GM12878 (cell line): ENCODE measurements at regions not wholly inside any gene's neighbourhood (a gene's known extent, or its start where the extent isn't known, plus 50 kb on each side); places are given as distances from the start of the nearest gene placed in this dataset.

Experiments
- ATAC-seq: fragments of 200-7000 bp; cut with Tn5 transposase; 3 replicates; pipeline ENCODE4 v1.9.1; 2020; ENCODE audit warnings: mild to moderate bottlenecking, moderate library complexity
- BruUV-seq: library from RNA; stranded (reverse); fragments of 400-500 nt; replicated peaks from 2 replicates; lab custom pipeline; 2021; lab: Mats Ljungman, UMichigan
- CTCF ChIA-PET: fragments of 300-600 bp; sonication (Branson Sonifier 250); formaldehyde crosslinking; extraction: SDS; loops from one replicate; lab custom pipeline; 2021; ENCODE audit warnings: inconsistent platforms; lab: Yijun Ruan, JAX
- POLR2A ChIA-PET: fragments of 350-600 bp; formaldehyde crosslinking; extraction: SDS; loops from one replicate; lab custom pipeline; 2021; ENCODE audit warnings: inconsistent platforms; lab: Charles Lee
- RAD21 ChIA-PET: fragments of 300-600 bp; sonication (Branson Sonifier 250); formaldehyde crosslinking; loops from one replicate; lab custom pipeline; 2023; ENCODE audit warnings: antibody characterized with exemption; ENCODE audit not compliant: unreplicated experiment; lab: Charles Lee
- SMC1A ChIA-PET: fragments of 300-600 bp; sonication (Branson Sonifier 250); formaldehyde crosslinking; loops from one replicate; lab custom pipeline; 2023; ENCODE audit not compliant: unreplicated experiment, uncharacterized antibody; lab: Charles Lee
- DNase-seq: peaks from one replicate; pipeline ENCODE4 v3.0.0-alpha.2; 2011; ENCODE audit warnings: low read depth, low spot score
- FAIRE-seq: peaks from 3 replicates; lab custom pipeline; 2011; peaks lifted over from hg19 to GRCh38; lab: Jason Lieb, UNC
- H2AFZ ChIP-seq: 2 replicates; pipeline ENCODE4 v1.6.0; 2011; ENCODE audit warnings: low read depth, low read length, control low read depth; ENCODE audit not compliant: control insufficient read depth
- H3K27ac ChIP-seq: 2 replicates; pipeline ENCODE4 v1.5.1; 2011; ENCODE audit warnings: control low read depth; ENCODE audit not compliant: control insufficient read depth, insufficient read depth
- H3K27me3 ChIP-seq, 2 experiments: replicated peaks in 1 of 2; 2 replicates each; pipeline versions ENCODE4 v1.6.0 to v1.6.1; 2011; ENCODE audit warnings: low read length in 1 of 2; ENCODE audit not compliant: control insufficient read depth in 2 of 2, insufficient read depth in 2 of 2
- H3K36me3 ChIP-seq, 2 experiments: 2 replicates each; pipeline ENCODE4 v1.5.1; 2011; ENCODE audit warnings: low read length in 1 of 2; ENCODE audit not compliant: control insufficient read depth in 2 of 2, insufficient read depth in 2 of 2
- H3K4me1 ChIP-seq: 2 replicates; pipeline ENCODE4 v1.6.1; 2011; ENCODE audit warnings: mild to moderate bottlenecking, low read length, moderate library complexity, mixed read lengths; ENCODE audit not compliant: control insufficient read depth, insufficient read depth
- H3K4me2 ChIP-seq: 2 replicates; pipeline ENCODE4 v1.6.0; 2011; ENCODE audit warnings: control low read depth; ENCODE audit not compliant: control insufficient read depth, insufficient read depth
- H3K4me3 ChIP-seq: fragments of 200-600 bp; sonication (generic); 2 replicates; pipeline ENCODE4 v1.5.1; 2016
- H3K79me2 ChIP-seq: 2 replicates; pipeline ENCODE4 v1.6.0; 2011; ENCODE audit warnings: low read length; ENCODE audit not compliant: control insufficient read depth, insufficient read depth
- H3K9ac ChIP-seq: 2 replicates; pipeline ENCODE4 v1.8.0; 2011; ENCODE audit warnings: low read length, control low read depth, mixed read lengths; ENCODE audit not compliant: control insufficient read depth, insufficient read depth
- H3K9me3 ChIP-seq: replicated peaks from 3 replicates; pipeline ENCODE4 v1.5.1; 2011; ENCODE audit warnings: mild to moderate bottlenecking, low read length; ENCODE audit not compliant: control insufficient read depth, insufficient read depth
- H4K20me1 ChIP-seq: 2 replicates; pipeline ENCODE4 v1.6.0; 2011; ENCODE audit not compliant: control insufficient read depth, insufficient read depth
- ATF7 ChIP-seq: fragments of 450-650 bp; IDR thresholded peaks from 2 replicates; pipeline ENCODE4 v1.6.1; 2016; ENCODE audit warnings: low read depth, mild to moderate bottlenecking
- BACH1 ChIP-seq: fragments of 450-650 bp; IDR thresholded peaks from 2 replicates; pipeline ENCODE4 v1.6.1; 2017; ENCODE audit warnings: mild to moderate bottlenecking, borderline replicate concordance
- CHD1 ChIP-seq: IDR thresholded peaks from 2 replicates; pipeline ENCODE4 v1.6.1; 2012; ENCODE audit warnings: low read depth, low read length, improper control_type of control experiment
- ESRRA ChIP-seq: IDR thresholded peaks from 2 replicates; pipeline ENCODE4 v1.6.1; 2012; ENCODE audit warnings: mild to moderate bottlenecking, low read length, improper control_type of control experiment
- FOS ChIP-seq: IDR thresholded peaks from 3 replicates; pipeline ENCODE4 v1.6.1; 2011; ENCODE audit warnings: borderline replicate concordance; ENCODE audit not compliant: insufficient read length; ENCODE audit errors: extremely low read depth
- NFXL1 ChIP-seq: fragments of 450-650 bp; IDR thresholded peaks from 2 replicates; pipeline ENCODE4 v1.6.1; 2017; ENCODE audit warnings: antibody characterized with exemption, mild to moderate bottlenecking, borderline replicate concordance
- RAD21 ChIP-seq: IDR thresholded peaks from 2 replicates; pipeline ENCODE4 v1.6.1; 2011; ENCODE audit warnings: mild to moderate bottlenecking, low read depth, low read length, moderate library complexity; ENCODE audit not compliant: insufficient read depth
- RFX5 ChIP-seq: IDR thresholded peaks from 2 replicates; pipeline ENCODE4 v1.6.1; 2011; ENCODE audit warnings: low read depth, low read length, improper control_type of control experiment
- SUPT20H ChIP-seq: IDR thresholded peaks from 2 replicates; pipeline ENCODE4 v1.6.1; 2011; ENCODE audit warnings: low read depth, mild to moderate bottlenecking, low read length, moderate library complexity, borderline replicate concordance; ENCODE audit not compliant: control insufficient read depth
- TCF3 ChIP-seq: IDR thresholded peaks from 2 replicates; pipeline ENCODE4 v1.6.1; 2012; ENCODE audit warnings: low read depth, mild to moderate bottlenecking, low read length, borderline replicate concordance; ENCODE audit not compliant: insufficient read depth
- ZBTB40 ChIP-seq: fragments of 450-650 bp; IDR thresholded peaks from 2 replicates; pipeline ENCODE4 v1.6.1; 2016; ENCODE audit warnings: mild to moderate bottlenecking, moderate library complexity, borderline replicate concordance
- ZZZ3 ChIP-seq: IDR thresholded peaks from 2 replicates; pipeline ENCODE4 v1.6.1; 2011; ENCODE audit warnings: low read depth; ENCODE audit not compliant: control insufficient read depth, insufficient read length
- WGBS: methylation state at CpG from one replicate; pipeline ENCODE4 v1.1.6; 2016; ENCODE audit warnings: low lambda C conversion rate; ENCODE audit not compliant: insufficient replicate concordance, insufficient coverage; ENCODE audit errors: missing lambda C conversion rate; 5-methylcytosine and 5-hydroxymethylcytosine counted together
- in situ Hi-C: fragments of 300-500 bp; cut with MboI; formaldehyde crosslinking; loops from 9 replicates; pipeline ENCODE4 v1.14.3; 2018; ENCODE audit warnings: mixed read lengths
- intact Hi-C: fragments of 100-400 bp; cut with micrococcal nuclease; formaldehyde crosslinking; loops from one replicate; pipeline ENCODE4 v1.14.2; 2022; ENCODE audit not compliant: unreplicated experiment

- no peak overlapping the region for H2AFZ ChIP-seq
- H3K4me2 ChIP-seq = no peak overlapping the region
- no peaks in the 10 kb centered on the region for H4K20me1 ChIP-seq
- H3K4me3 ChIP-seq = no peak overlapping the region
- FAIRE-seq (no peak), ATAC-seq (no peak), DNase-seq (no peak)
- ChIA-PET SMC1A (no interaction called here), POLR2A (no interaction called here), CTCF (interaction anchor here (1.0 kb wide), 1 partner anchor 13 kb away, joined by 3 read pairs; no protein-coding TSS in a partner anchor), RAD21 (no interaction called here)
- intact Hi-C loops = no loop called here
- no peak overlapping the region for H3K9ac ChIP-seq
- H3K27me3 ChIP-seq = no peaks in the 10 kb centered on the region
- TF ChIP-seq FOS = no peak
- TF ChIP-seq NFXL1 = no peak
- no peak for TF ChIP-seq BACH1
- TF ChIP-seq ATF7 = no peak
- no peak for TF ChIP-seq ZZZ3
- TF ChIP-seq ZBTB40 = no peak
- no peak for TF ChIP-seq RAD21
- TF ChIP-seq CHD1 = no peak
- TF ChIP-seq SUPT20H = no peak
- TF ChIP-seq RFX5 = no peak
- no peak for TF ChIP-seq TCF3
- no peak for TF ChIP-seq ESRRA
- no peaks in the 10 kb centered on the region for H3K36me3 ChIP-seq
- no TSS peak for BruUV-seq
- no peak overlapping the region for H3K27ac ChIP-seq
- WGBS = 0% methylated on average over 1 of the region's 1 CpG
- no peaks in the 10 kb centered on the region for H3K4me1 ChIP-seq
- H3K9me3 ChIP-seq = no peaks in the 10 kb centered on the region
- in situ Hi-C loops = no loop called here
- no peaks in the 10 kb centered on the region for H3K79me2 ChIP-seq
Observed at GRCh38 chr9:17021387-17021970, 113.4 kb upstream of the CNTLN start.
